ENCODE measurements at regions not wholly inside any gene's neighbourhood (a gene's known extent, or its start where the extent isn't known, plus 50 kb on each side); places are given as distances from the start of the nearest gene placed in this dataset.

GRCh38 chr9:86821006-86821845, 126.1 kb downstream of the GAS1 start:
- ATAC-seq (no peak), DNase-seq (no peak)
- H3K27ac Mint-ChIP-seq = no peak overlapping the region
- no peaks in the 10 kb centered on the region for H3K4me1 Mint-ChIP-seq
- no peaks in the 10 kb centered on the region for H3K36me3 Mint-ChIP-seq
- no peaks in the 10 kb centered on the region for H3K9me3 Mint-ChIP-seq (ENCODE audit: low read depth)
- no peak overlapping the region for H3K4me3 Mint-ChIP-seq
- peaks cover 9% of the 10 kb centered on the region for H3K27me3 Mint-ChIP-seq
- CTCF ChIA-PET = no interaction called here

- ATAC-seq = no peak
- H3K36me3 Mint-ChIP-seq = no peaks in the 10 kb centered on the region
- H3K27me3 Mint-ChIP-seq = peaks cover 9% of the 10 kb centered on the region
- H3K9me3 Mint-ChIP-seq (ENCODE audit: low read depth) = no peaks in the 10 kb centered on the region
- H3K4me3 Mint-ChIP-seq = no peak overlapping the region
- no peak overlapping the region for H3K27ac Mint-ChIP-seq
- CTCF ChIA-PET = no interaction called here
- H3K4me1 Mint-ChIP-seq = no peaks in the 10 kb centered on the region
- DNase-seq = no peak
Observed at GRCh38 chr9:86819552-86819951, 127.8 kb downstream of the GAS1 start.

- H3K27me3 Mint-ChIP-seq = peaks cover 9% of the 10 kb centered on the region
- no peak overlapping the region for H3K27ac Mint-ChIP-seq
- CTCF ChIA-PET = no interaction called here
- H3K4me1 Mint-ChIP-seq = no peaks in the 10 kb centered on the region
- ATAC-seq (no peak), DNase-seq (no peak)
- H3K4me3 Mint-ChIP-seq = no peak overlapping the region
- no peaks in the 10 kb centered on the region for H3K36me3 Mint-ChIP-seq
- H3K9me3 Mint-ChIP-seq (ENCODE audit: low read depth) = no peaks in the 10 kb centered on the region
Observed at GRCh38 chr9:86818636-86819035, 128.7 kb downstream of the GAS1 start.

- CTCF ChIA-PET = no interaction called here
- H3K4me3 Mint-ChIP-seq = no peak overlapping the region
- H3K4me1 Mint-ChIP-seq = no peaks in the 10 kb centered on the region
- DNase-seq (no peak), ATAC-seq (no peak)
- no peaks in the 10 kb centered on the region for H3K36me3 Mint-ChIP-seq
- H3K27me3 Mint-ChIP-seq = peaks cover 3% of the 10 kb centered on the region
- H3K27ac Mint-ChIP-seq = no peak overlapping the region
- H3K9me3 Mint-ChIP-seq (ENCODE audit: low read depth) = no peaks in the 10 kb centered on the region
Observed at GRCh38 chr9:86816868-86817267, 130.4 kb downstream of the GAS1 start.

GRCh38 chr9:86816366-86816765, 130.9 kb downstream of the GAS1 start:
- Mint-ChIP-seq H3K4me3 (no peak overlapping the region), H3K27ac (no peak overlapping the region), H3K27me3 (peaks cover 3% of the 10 kb centered on the region), H3K9me3 (ENCODE audit: low read depth) (no peaks in the 10 kb centered on the region), H3K36me3 (no peaks in the 10 kb centered on the region), H3K4me1 (no peaks in the 10 kb centered on the region)
- ATAC-seq (no peak), DNase-seq (no peak)
- CTCF ChIA-PET = no interaction called here

GRCh38 chr9:86812616-86813015, 134.7 kb downstream of the GAS1 start:
- Mint-ChIP-seq H3K36me3 (no peaks in the 10 kb centered on the region), H3K27ac (no peak overlapping the region), H3K27me3 (no peaks in the 10 kb centered on the region), H3K4me3 (no peak overlapping the region), H3K4me1 (no peaks in the 10 kb centered on the region), H3K9me3 (ENCODE audit: low read depth) (no peaks in the 10 kb centered on the region)
- DNase-seq = no peak
- CTCF ChIA-PET = no interaction called here
- ATAC-seq = no peak

- Mint-ChIP-seq H3K36me3 (no peaks in the 10 kb centered on the region), H3K4me1 (no peaks in the 10 kb centered on the region), H3K27ac (no peak overlapping the region), H3K9me3 (ENCODE audit: low read depth) (no peaks in the 10 kb centered on the region), H3K27me3 (no peaks in the 10 kb centered on the region), H3K4me3 (no peak overlapping the region)
- no peak for ATAC-seq
- no peak for DNase-seq
- CTCF ChIA-PET = no interaction called here
Observed at GRCh38 chr9:86809759-86810367, 137.4 kb downstream of the GAS1 start.

- no peaks in the 10 kb centered on the region for H3K27me3 Mint-ChIP-seq
- no peaks in the 10 kb centered on the region for H3K9me3 Mint-ChIP-seq (ENCODE audit: low read depth)
- DNase-seq (no peak), ATAC-seq (no peak)
- no peaks in the 10 kb centered on the region for H3K36me3 Mint-ChIP-seq
- no peaks in the 10 kb centered on the region for H3K4me1 Mint-ChIP-seq
- no peak overlapping the region for H3K27ac Mint-ChIP-seq
- no peak overlapping the region for H3K4me3 Mint-ChIP-seq
- CTCF ChIA-PET = no interaction called here
Observed at GRCh38 chr9:86809151-86809550, 138.2 kb downstream of the GAS1 start.

GRCh38 chr9:86807367-86807976, 139.8 kb downstream of the GAS1 start:
- ATAC-seq (no peak), DNase-seq (no peak)
- H3K27ac Mint-ChIP-seq = no peak overlapping the region
- no peaks in the 10 kb centered on the region for H3K4me1 Mint-ChIP-seq
- CTCF ChIA-PET = no interaction called here
- peaks cover 8% of the 10 kb centered on the region for H3K9me3 Mint-ChIP-seq (ENCODE audit: low read depth)
- H3K27me3 Mint-ChIP-seq = no peaks in the 10 kb centered on the region
- H3K36me3 Mint-ChIP-seq = no peaks in the 10 kb centered on the region
- H3K4me3 Mint-ChIP-seq = no peak overlapping the region

- CTCF ChIA-PET = no interaction called here
- Mint-ChIP-seq H3K4me3 (no peak overlapping the region), H3K4me1 (no peaks in the 10 kb centered on the region), H3K27ac (no peak overlapping the region), H3K36me3 (no peaks in the 10 kb centered on the region), H3K9me3 (ENCODE audit: low read depth) (peaks cover 8% of the 10 kb centered on the region), H3K27me3 (no peaks in the 10 kb centered on the region)
- ATAC-seq = no peak
- DNase-seq = no peak
Observed at GRCh38 chr9:86804011-86804410, 143.3 kb downstream of the GAS1 start.

GRCh38 chr9:86802900-86803673, 144.2 kb downstream of the GAS1 start:
- Mint-ChIP-seq H3K9me3 (ENCODE audit: low read depth) (peaks cover 8% of the 10 kb centered on the region), H3K4me1 (no peaks in the 10 kb centered on the region), H3K27ac (no peak overlapping the region), H3K27me3 (no peaks in the 10 kb centered on the region), H3K36me3 (no peaks in the 10 kb centered on the region), H3K4me3 (no peak overlapping the region)
- ATAC-seq (no peak), DNase-seq (no peak)
- CTCF ChIA-PET = no interaction called here

- Mint-ChIP-seq H3K4me3 (no peak overlapping the region), H3K36me3 (no peaks in the 10 kb centered on the region), H3K27me3 (no peaks in the 10 kb centered on the region), H3K27ac (no peak overlapping the region), H3K4me1 (no peaks in the 10 kb centered on the region), H3K9me3 (ENCODE audit: low read depth) (peaks cover 8% of the 10 kb centered on the region)
- DNase-seq (no peak), ATAC-seq (no peak)
- CTCF ChIA-PET = no interaction called here
Observed at GRCh38 chr9:86801246-86801645, 146.1 kb downstream of the GAS1 start.

- Mint-ChIP-seq H3K9me3 (ENCODE audit: low read depth) (peaks cover 8% of the 10 kb centered on the region), H3K36me3 (no peaks in the 10 kb centered on the region), H3K4me1 (no peaks in the 10 kb centered on the region), H3K4me3 (no peak overlapping the region), H3K27me3 (no peaks in the 10 kb centered on the region), H3K27ac (no peak overlapping the region)
- DNase-seq (no peak), ATAC-seq (no peak)
- CTCF ChIA-PET = no interaction called here
Observed at GRCh38 chr9:86800681-86801080, 146.6 kb downstream of the GAS1 start.

GRCh38 chr9:86798966-86799365, 148.3 kb downstream of the GAS1 start:
- no peak overlapping the region for H3K4me3 Mint-ChIP-seq
- no peaks in the 10 kb centered on the region for H3K27me3 Mint-ChIP-seq
- CTCF ChIA-PET = no interaction called here
- no peaks in the 10 kb centered on the region for H3K36me3 Mint-ChIP-seq
- no peaks in the 10 kb centered on the region for H3K4me1 Mint-ChIP-seq
- no peak overlapping the region for H3K27ac Mint-ChIP-seq
- ATAC-seq = no peak
- H3K9me3 Mint-ChIP-seq (ENCODE audit: low read depth) = peaks cover 8% of the 10 kb centered on the region
- DNase-seq = no peak

Data from activated CD8-positive, alpha-beta memory T cell treated with anti-CD3 and anti-CD28 coated beads, Interleukin-2, amount 10 ng/mL, durations not matched to agents 7 days and 5 days (primary cell).